Smooth muscle cell (in vitro differentiated cells): ENCODE measurements at regions not wholly inside any gene's neighbourhood (a gene's known extent, or its start where the extent isn't known, plus 50 kb on each side); places are given as distances from the start of the nearest gene placed in this dataset.

Experiments used
- DNase-seq: peaks from one replicate; lab custom pipeline; 2025; ENCODE audit not compliant: unreplicated experiment; lab: John Stamatoyannopoulos, UW
- H2AFZ ChIP-seq: fragments of 200-600 bp; sonication (generic); 2 replicates; pipeline ENCODE4 v1.6.0; 2016; ENCODE audit warnings: antibody characterized with exemption, low read depth, mild to moderate bottlenecking
- H3F3A ChIP-seq: fragments of 200-600 bp; sonication (generic); 2 replicates; pipeline ENCODE4 v1.6.0; 2017; ENCODE audit warnings: antibody characterized with exemption, low read depth
- H3K27ac ChIP-seq: fragments of 200-600 bp; sonication (generic); 2 replicates; pipeline ENCODE4 v1.5.1; 2016; ENCODE audit warnings: low read depth, mild to moderate bottlenecking
- H3K27me3 ChIP-seq: fragments of 200-600 bp; sonication (generic); 2 replicates; pipeline ENCODE4 v1.6.1; 2016; ENCODE audit warnings: low read depth, mild to moderate bottlenecking
- H3K36me3 ChIP-seq: fragments of 200-600 bp; sonication (generic); 2 replicates; pipeline ENCODE4 v1.5.1; 2016; ENCODE audit warnings: low read depth
- H3K4me1 ChIP-seq: fragments of 200-600 bp; sonication (generic); 2 replicates; pipeline ENCODE4 v1.5.1; 2016; ENCODE audit warnings: low read depth
- H3K4me2 ChIP-seq: fragments of 200-600 bp; sonication (generic); 2 replicates; pipeline ENCODE4 v1.6.0; 2016; ENCODE audit warnings: mild to moderate bottlenecking
- H3K4me3 ChIP-seq: fragments of 200-600 bp; sonication (generic); 2 replicates; pipeline ENCODE4 v1.5.1; 2016; ENCODE audit warnings: mild to moderate bottlenecking
- H3K79me2 ChIP-seq: fragments of 200-600 bp; sonication (generic); 2 replicates; pipeline ENCODE4 v1.6.0; 2016; ENCODE audit warnings: low read depth, mild to moderate bottlenecking
- H3K9ac ChIP-seq: fragments of 200-600 bp; sonication (generic); 2 replicates; pipeline ENCODE4 v1.6.0; 2016; ENCODE audit warnings: low read depth
- H3K9me3 ChIP-seq: fragments of 200-600 bp; sonication (generic); replicated peaks from 2 replicates; pipeline ENCODE4 v1.5.1; 2016; ENCODE audit warnings: low read depth
- H4K20me1 ChIP-seq: fragments of 200-600 bp; sonication (generic); 2 replicates; pipeline ENCODE4 v1.6.0; 2016; ENCODE audit warnings: low read depth
- WGBS: methylation state at CpG from one replicate; pipeline ENCODE4 v1.1.7; 2016; ENCODE audit warnings: low lambda C conversion rate; 5-methylcytosine and 5-hydroxymethylcytosine counted together
- TF ChIP-seq, protein P1 (sequence below): fragments of 200-600 bp; sonication (generic); IDR thresholded peaks from 2 replicates; pipeline ENCODE4 v1.5.1; 2017; ENCODE audit warnings: borderline replicate concordance, mild to moderate bottlenecking, antibody characterized with exemption; ENCODE audit not compliant: insufficient read depth, poor library complexity, severe bottlenecking

DNA sequence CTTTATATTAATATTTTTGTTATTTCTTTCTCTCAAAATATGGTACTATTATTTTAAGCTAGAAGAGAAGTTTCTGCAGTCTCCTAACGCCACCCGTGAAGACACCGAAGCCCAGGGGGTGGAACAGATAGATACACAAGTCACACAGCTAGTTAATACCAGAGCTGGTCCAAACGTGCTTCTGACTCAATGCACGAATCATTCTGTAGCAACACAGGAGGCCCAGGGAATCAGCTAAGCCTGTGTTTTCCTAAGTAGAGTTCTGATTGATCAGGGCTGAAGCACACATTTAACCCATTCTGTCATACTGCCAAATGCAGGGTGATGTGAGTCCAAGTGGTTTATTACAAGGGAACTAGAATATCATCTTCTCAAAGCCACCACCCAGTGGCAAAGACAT lies 116.9 kb upstream of the PWP1 start:
- H3K9ac ChIP-seq = no peak overlapping the region
- no peak overlapping the region for H2AFZ ChIP-seq
- H3K4me2 ChIP-seq = no peak overlapping the region
- no peak overlapping the region for H3K27ac ChIP-seq
- no peaks in the 10 kb centered on the region for H3F3A ChIP-seq
- H3K4me3 ChIP-seq = no peak overlapping the region
- no peak for DNase-seq
- no peaks in the 10 kb centered on the region for H3K4me1 ChIP-seq
- WGBS = 73% methylated on average over 5 of the region's 5 CpGs
- H3K36me3 ChIP-seq = no peaks in the 10 kb centered on the region
- H3K79me2 ChIP-seq = no peaks in the 10 kb centered on the region
- peaks cover 3% of the 10 kb centered on the region for H3K27me3 ChIP-seq
- TF ChIP-seq, protein P1, sequence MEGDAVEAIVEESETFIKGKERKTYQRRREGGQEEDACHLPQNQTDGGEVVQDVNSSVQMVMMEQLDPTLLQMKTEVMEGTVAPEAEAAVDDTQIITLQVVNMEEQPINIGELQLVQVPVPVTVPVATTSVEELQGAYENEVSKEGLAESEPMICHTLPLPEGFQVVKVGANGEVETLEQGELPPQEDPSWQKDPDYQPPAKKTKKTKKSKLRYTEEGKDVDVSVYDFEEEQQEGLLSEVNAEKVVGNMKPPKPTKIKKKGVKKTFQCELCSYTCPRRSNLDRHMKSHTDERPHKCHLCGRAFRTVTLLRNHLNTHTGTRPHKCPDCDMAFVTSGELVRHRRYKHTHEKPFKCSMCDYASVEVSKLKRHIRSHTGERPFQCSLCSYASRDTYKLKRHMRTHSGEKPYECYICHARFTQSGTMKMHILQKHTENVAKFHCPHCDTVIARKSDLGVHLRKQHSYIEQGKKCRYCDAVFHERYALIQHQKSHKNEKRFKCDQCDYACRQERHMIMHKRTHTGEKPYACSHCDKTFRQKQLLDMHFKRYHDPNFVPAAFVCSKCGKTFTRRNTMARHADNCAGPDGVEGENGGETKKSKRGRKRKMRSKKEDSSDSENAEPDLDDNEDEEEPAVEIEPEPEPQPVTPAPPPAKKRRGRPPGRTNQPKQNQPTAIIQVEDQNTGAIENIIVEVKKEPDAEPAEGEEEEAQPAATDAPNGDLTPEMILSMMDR = no peak
- no peaks in the 10 kb centered on the region for H3K9me3 ChIP-seq
- no peaks in the 10 kb centered on the region for H4K20me1 ChIP-seq

DNA sequence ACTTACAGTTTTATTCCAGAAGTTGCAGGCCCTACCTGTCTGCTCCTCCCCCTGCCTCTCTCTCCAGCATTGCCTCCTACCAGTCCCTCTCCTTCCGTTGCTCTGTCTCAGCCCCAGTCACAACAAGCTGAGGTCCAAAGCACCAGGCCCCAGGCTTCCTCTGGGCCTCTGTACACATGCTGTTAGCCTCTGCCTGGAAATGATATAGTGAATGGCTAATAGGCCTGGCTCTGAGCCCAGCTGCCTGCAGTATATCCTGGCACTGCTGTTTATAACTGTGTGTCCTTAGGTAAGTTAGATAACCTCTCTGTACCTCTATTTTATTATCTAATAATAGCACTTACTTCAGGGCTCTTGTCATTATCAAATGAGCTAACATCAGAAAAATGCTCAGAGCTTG lies 114.9 kb upstream of the PWP1 start:
- no peaks in the 10 kb centered on the region for H3K36me3 ChIP-seq
- H4K20me1 ChIP-seq = no peaks in the 10 kb centered on the region
- no peak for DNase-seq
- TF ChIP-seq, protein P1 = no peak
- H3K4me2 ChIP-seq = no peak overlapping the region
- H3K79me2 ChIP-seq = no peaks in the 10 kb centered on the region
- H3K27ac ChIP-seq = no peak overlapping the region
- H2AFZ ChIP-seq = no peak overlapping the region
- 70% methylated on average over 1 of the region's 1 CpG for WGBS
- peaks cover 7% of the 10 kb centered on the region for H3K27me3 ChIP-seq
- no peaks in the 10 kb centered on the region for H3F3A ChIP-seq
- H3K9ac ChIP-seq = no peak overlapping the region
- no peak overlapping the region for H3K4me3 ChIP-seq
- H3K4me1 ChIP-seq = no peaks in the 10 kb centered on the region
- no peaks in the 10 kb centered on the region for H3K9me3 ChIP-seq

DNA sequence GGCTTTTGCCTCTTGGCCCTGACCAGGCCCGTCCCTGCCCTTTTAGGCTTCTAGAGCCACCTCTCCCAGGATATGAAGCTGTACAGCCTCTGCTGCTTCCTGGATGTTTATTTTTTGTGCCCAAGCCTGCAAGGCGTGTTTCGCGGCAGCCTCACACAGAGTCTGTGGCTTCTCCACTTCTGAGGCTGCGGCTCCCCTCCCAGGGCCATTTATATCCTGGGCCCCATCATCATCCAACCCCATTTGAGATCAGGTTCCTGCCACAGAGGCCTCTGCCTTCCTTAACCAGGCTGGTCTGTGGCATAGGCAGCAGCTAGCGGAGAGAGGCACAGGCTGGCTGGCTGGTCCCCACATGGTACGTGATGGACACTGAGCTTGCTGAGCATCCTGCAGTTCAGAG lies 114.1 kb upstream of the PWP1 start:
- Histone ChIP-seq H4K20me1 (no peaks in the 10 kb centered on the region), H3K27me3 (peaks cover 7% of the 10 kb centered on the region), H3K9me3 (no peaks in the 10 kb centered on the region), H3K79me2 (no peaks in the 10 kb centered on the region), H3K27ac (no peak overlapping the region), H3K4me1 (no peaks in the 10 kb centered on the region), H3K4me3 (no peak overlapping the region), H3K36me3 (no peaks in the 10 kb centered on the region), H2AFZ (no peak overlapping the region), H3F3A (no peaks in the 10 kb centered on the region), H3K4me2 (no peak overlapping the region), H3K9ac (no peak overlapping the region)
- WGBS = 96% methylated on average over 7 of the region's 7 CpGs
- DNase-seq = no peak
- TF ChIP-seq, protein P1 = no peak

DNA sequence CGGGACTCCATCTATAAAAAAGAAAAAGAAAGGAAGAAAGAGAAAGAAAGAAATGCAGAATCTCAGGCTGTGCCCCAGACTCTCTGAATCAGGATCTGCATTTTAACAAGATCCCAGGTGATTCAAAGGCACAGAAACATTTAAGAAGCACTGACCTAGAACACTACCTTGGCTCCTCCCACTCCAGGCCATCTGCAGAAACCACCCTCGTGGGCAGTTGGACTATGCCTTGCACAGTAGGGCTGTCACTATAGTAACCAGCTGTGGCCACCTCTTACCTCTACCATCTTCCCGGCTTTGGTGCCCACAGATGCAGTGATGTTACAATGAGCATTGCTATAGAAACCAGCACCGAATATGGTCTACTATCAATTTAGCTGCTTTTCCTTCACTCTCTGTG lies 110.9 kb upstream of the PWP1 start:
- no peak overlapping the region for H3K27ac ChIP-seq
- no peak overlapping the region for H3K4me2 ChIP-seq
- H3K4me1 ChIP-seq = no peaks in the 10 kb centered on the region
- no peak overlapping the region for H3K9ac ChIP-seq
- H3K4me3 ChIP-seq = no peak overlapping the region
- 83% methylated on average over 4 of the region's 4 CpGs for WGBS
- peaks cover 20% of the 10 kb centered on the region for H3K27me3 ChIP-seq
- TF ChIP-seq, protein P1 = no peak
- H2AFZ ChIP-seq = no peak overlapping the region
- no peaks in the 10 kb centered on the region for H3K9me3 ChIP-seq
- no peak for DNase-seq
- H3F3A ChIP-seq = no peaks in the 10 kb centered on the region
- H3K79me2 ChIP-seq = no peaks in the 10 kb centered on the region
- no peaks in the 10 kb centered on the region for H4K20me1 ChIP-seq
- no peaks in the 10 kb centered on the region for H3K36me3 ChIP-seq
